Gastrocnemius medialis (tissue), 4 donors: ENCODE measurements at regions not wholly inside any gene's neighbourhood (a gene's known extent, or its start where the extent isn't known, plus 50 kb on each side); places are given as distances from the start of the nearest gene placed in this dataset.

Source experiments
- ATAC-seq, 2 donors: fragments of 150-250 bp; one replicate each; pipeline ENCODE4 v1.9.1; 2016
- DNase-seq, 2 donors: peaks; one replicate each; pipeline ENCODE4 v3.0.0-alpha.2; 2019
- H3K27ac ChIP-seq, 4 donors: fragments of 200-600 bp; sonication (generic); 1 replicate in 1 of 4; 2 replicates in 3 of 4; pipeline ENCODE4 v1.5.1; 2016 to 2018; ENCODE audit warnings: mild to moderate bottlenecking in 2 of 4, moderate library complexity in 1 of 4
- H3K27me3 ChIP-seq, 3 donors: fragments of 200-600 bp; sonication (generic) in 2 of 3; 1 replicate in 1 of 3; 2 replicates in 2 of 3; pipeline versions ENCODE4 v1.5.1 to v1.6.0; 2016 to 2019; ENCODE audit warnings: mild to moderate bottlenecking in 1 of 3, moderate library complexity in 1 of 3
- H3K36me3 ChIP-seq, 2 donors: fragments of 200-600 bp; sonication (generic) in 1 of 2; one replicate each; pipeline ENCODE4 v1.5.1; 2017 to 2018
- H3K4me1 ChIP-seq, 2 donors: fragments of 200-600 bp; sonication (generic) in 1 of 2; one replicate each; pipeline ENCODE4 v1.5.1; 2016 to 2017; ENCODE audit warnings: mild to moderate bottlenecking in 2 of 2
- H3K4me3 ChIP-seq, 4 donors: fragments of 200-600 bp; sonication (generic) in 3 of 4; 1 replicate in 1 of 4; 2 replicates in 3 of 4; pipeline ENCODE4 v1.5.1; 2016 to 2019; ENCODE audit warnings: mild to moderate bottlenecking in 2 of 4
- H3K9me3 ChIP-seq, 3 donors: fragments of 200-600 bp; sonication (generic) in 2 of 3; 1 replicate in 1 of 3; 2 replicates in 2 of 3; pipeline ENCODE4 v1.5.1; 2016 to 2019
- POLR2A ChIP-seq, 2 donors: fragments of 450-650 bp; IDR thresholded peaks; one replicate each; pipeline ENCODE4 v1.6.1; 2017; ENCODE audit warnings: antibody characterized with exemption in 2 of 2, mild to moderate bottlenecking in 2 of 2, moderate library complexity in 2 of 2
- in situ Hi-C, 4 donors: fragments of 200-750 bp; cut with MboI; loops; one replicate each; pipeline versions ENCODE4 v1.15.0 to v1.8.0; 2017; ENCODE audit warnings: low sequenced_read_pairs in 4 of 4
- intact Hi-C: fragments of 100-400 bp; cut with DNase I; formaldehyde crosslinking; loops from one replicate; pipeline ENCODE4 v1.15.1; 2023; ENCODE audit warnings: low total_unique reads
- TF ChIP-seq, protein P1 (sequence below), 5 experiments: fragments of 450-650 bp in 3 of 5; fragments of 200-600 bp in 2 of 5; sonication (generic) in 2 of 5; IDR thresholded peaks in 4 of 5; conservative IDR thresholded peaks in 1 of 5; 1 replicate in 4 of 5; 2 replicates in 1 of 5; pipeline ENCODE4 v1.5.1; 2016 to 2019; ENCODE audit warnings: antibody characterized with exemption in 5 of 5, mild to moderate bottlenecking in 3 of 5, moderate library complexity in 3 of 5

DNA sequence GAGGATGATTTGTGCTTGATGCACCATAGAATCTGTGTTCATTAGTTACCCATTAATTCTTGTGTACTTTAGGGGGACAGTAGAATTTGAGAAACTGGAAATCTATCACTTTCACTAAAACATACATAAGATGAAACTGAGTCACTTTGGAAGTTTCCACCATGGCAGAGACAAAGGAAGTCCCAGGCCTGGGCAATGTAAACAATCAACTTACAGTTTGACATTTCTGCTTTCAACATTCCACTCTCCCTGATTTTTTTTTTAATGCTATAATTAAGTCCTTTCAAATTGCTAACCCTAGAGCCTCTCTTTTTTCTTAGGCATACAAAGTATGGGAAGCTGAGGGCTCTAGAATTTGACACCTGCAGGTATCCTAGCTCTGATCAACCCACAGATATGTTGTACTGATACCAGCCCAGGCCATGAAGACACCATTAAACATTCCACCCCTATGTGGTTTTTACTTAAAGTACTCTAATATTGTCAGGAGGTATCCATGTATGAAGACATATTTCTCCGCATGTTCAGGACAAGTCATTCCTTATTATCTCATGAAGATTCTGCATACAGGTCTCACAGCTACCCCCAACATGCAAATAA, 88.5 kb upstream of the GLS start:
- TF ChIP-seq, protein P1, sequence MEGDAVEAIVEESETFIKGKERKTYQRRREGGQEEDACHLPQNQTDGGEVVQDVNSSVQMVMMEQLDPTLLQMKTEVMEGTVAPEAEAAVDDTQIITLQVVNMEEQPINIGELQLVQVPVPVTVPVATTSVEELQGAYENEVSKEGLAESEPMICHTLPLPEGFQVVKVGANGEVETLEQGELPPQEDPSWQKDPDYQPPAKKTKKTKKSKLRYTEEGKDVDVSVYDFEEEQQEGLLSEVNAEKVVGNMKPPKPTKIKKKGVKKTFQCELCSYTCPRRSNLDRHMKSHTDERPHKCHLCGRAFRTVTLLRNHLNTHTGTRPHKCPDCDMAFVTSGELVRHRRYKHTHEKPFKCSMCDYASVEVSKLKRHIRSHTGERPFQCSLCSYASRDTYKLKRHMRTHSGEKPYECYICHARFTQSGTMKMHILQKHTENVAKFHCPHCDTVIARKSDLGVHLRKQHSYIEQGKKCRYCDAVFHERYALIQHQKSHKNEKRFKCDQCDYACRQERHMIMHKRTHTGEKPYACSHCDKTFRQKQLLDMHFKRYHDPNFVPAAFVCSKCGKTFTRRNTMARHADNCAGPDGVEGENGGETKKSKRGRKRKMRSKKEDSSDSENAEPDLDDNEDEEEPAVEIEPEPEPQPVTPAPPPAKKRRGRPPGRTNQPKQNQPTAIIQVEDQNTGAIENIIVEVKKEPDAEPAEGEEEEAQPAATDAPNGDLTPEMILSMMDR (IDR thresholded peaks at IDR 0.05 in 4 of 5, conservative IDR thresholded peaks at IDR 0.05 in 1 of 5), result no peak
- Histone ChIP-seq H3K9me3 (no peaks in the 10 kb centered on the region), H3K36me3 (no peaks in the 10 kb centered on the region), H3K4me1 (no peaks in the 10 kb centered on the region), H3K27me3 (no peaks in the 10 kb centered on the region), H3K4me3 (no peak overlapping the region), H3K27ac (peak overlapping the region in 2 of 4 donors; percentile 3 to 7)
- in situ Hi-C loops (loop anchor here in 1 of 4 donors (25.0 kb wide), 1 partner anchor 720 kb away; no protein-coding TSS in a partner anchor), intact Hi-C loops (no loop called here)
- DNase-seq (no peak), ATAC-seq (no peak)

DNA sequence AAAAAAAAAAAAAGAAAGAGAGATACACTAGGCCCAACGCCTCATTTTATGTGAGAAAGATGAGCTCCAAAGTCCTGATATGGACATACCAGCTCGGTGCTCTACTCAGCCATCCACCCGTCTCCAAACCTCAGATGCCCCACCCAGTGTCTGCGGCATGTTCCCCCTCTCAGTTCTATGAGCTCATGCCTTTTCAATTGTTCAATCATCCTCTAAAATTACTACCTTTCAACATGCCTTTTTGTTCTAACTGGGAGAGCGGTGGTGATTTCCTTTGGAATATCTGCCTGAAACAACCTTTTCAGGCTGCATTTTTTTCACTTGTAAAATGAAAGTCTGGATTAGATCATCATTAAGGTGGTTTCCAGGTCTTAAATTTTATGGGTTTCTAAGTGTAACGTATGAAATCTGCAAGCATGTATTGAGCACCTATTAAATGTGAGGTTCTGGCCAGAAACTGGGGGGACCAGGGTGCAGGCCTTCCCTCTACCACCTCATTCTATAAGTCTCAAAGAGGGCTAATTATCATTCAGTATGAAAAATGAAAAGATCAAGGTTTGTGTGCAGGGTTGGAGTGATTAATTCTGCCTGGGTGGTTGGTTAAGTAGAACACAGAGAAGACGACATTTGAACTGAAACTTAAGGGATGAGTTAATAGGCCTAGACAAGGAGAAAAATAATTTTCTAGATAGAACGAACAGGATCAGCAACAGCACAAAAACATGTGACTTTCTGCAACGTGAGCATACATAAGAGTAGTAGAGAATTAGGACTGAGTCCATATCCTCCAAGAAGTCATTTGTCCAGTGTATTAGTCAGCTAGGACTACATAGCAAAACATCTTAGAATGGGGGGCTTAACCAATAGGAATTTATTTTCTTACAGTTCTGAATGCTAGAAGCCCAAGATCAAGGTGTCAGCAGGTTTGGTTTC, 87.4 kb upstream of the GLS start:
- ATAC-seq (no peak), DNase-seq (no peak)
- no peak overlapping the region for H3K4me3 ChIP-seq
- no peak overlapping the region for H3K27ac ChIP-seq
- no peaks in the 10 kb centered on the region for H3K4me1 ChIP-seq
- no peaks in the 10 kb centered on the region for H3K27me3 ChIP-seq
- no peaks in the 10 kb centered on the region for H3K36me3 ChIP-seq
- no peak for TF ChIP-seq POLR2A (IDR thresholded peaks at IDR 0.05)
- TF ChIP-seq, protein P1 (IDR thresholded peaks at IDR 0.05 in 4 of 5, conservative IDR thresholded peaks at IDR 0.05 in 1 of 5), result no peak
- intact Hi-C loops, result no loop called here
- H3K9me3 ChIP-seq, result no peaks in the 10 kb centered on the region
- in situ Hi-C loops, result loop anchor here in 1 of 4 donors (25.0 kb wide), 1 partner anchor 719 kb away; no protein-coding TSS in a partner anchor

DNA sequence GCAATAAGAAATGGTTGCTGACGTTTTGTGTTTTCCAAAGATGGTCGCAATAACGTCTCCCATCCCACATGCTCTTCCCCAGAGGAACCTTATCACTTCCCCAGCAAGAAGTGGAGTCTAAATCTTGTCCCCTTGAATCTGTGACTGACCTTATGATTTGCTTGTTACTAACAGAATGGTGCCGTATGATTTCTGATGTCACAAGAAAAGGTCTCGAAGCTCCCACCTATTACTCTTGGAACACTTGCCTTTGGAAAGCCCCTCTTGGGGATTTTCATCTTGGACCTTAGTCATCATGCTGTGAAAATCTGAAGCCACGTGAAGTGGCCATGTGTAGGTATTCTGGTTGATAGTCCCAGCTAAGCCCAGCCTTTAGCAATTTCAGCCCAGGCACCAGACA, 86.2 kb upstream of the GLS start:
- H3K27ac ChIP-seq, result no peak overlapping the region
- in situ Hi-C loops (loop anchor here in 1 of 4 donors (25.0 kb wide), 1 partner anchor 718 kb away; no protein-coding TSS in a partner anchor), intact Hi-C loops (no loop called here)
- ATAC-seq, result no peak
- no peaks in the 10 kb centered on the region for H3K36me3 ChIP-seq
- H3K27me3 ChIP-seq, result no peaks in the 10 kb centered on the region
- no peaks in the 10 kb centered on the region for H3K4me1 ChIP-seq
- no peak for TF ChIP-seq POLR2A (IDR thresholded peaks at IDR 0.05)
- TF ChIP-seq, protein P1 (IDR thresholded peaks at IDR 0.05 in 4 of 5, conservative IDR thresholded peaks at IDR 0.05 in 1 of 5), result no peak
- H3K9me3 ChIP-seq, result no peaks in the 10 kb centered on the region
- no peak overlapping the region for H3K4me3 ChIP-seq
- no peak for DNase-seq

DNA sequence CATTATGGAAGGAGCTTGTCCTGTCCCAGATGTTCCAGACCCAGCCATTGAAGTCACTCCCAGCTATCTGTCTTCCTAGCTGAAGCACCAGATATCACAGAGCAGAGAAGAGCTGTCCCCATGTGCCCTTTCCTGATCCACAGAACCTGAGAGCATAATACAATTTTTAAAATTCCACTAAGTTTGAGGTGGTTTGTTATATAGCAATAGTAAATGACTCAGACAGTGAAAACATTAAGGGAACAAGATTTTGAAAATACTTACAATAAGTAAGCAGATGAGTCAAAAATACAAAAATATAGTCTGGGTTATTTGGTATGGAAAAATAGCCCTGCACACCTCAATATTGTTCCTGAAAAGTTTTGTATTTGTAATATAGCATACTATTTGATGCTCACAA, 85.8 kb upstream of the GLS start:
- TF ChIP-seq, protein P1 (IDR thresholded peaks at IDR 0.05 in 4 of 5, conservative IDR thresholded peaks at IDR 0.05 in 1 of 5), result no peak
- no peak for TF ChIP-seq POLR2A (IDR thresholded peaks at IDR 0.05)
- Histone ChIP-seq H3K36me3 (no peaks in the 10 kb centered on the region), H3K9me3 (no peaks in the 10 kb centered on the region), H3K4me1 (no peaks in the 10 kb centered on the region), H3K27ac (no peak overlapping the region), H3K27me3 (no peaks in the 10 kb centered on the region), H3K4me3 (no peak overlapping the region)
- in situ Hi-C loops, result loop anchor here in 1 of 4 donors (25.0 kb wide), 1 partner anchor 718 kb away; no protein-coding TSS in a partner anchor
- DNase-seq (no peak), ATAC-seq (no peak)
- intact Hi-C loops, result no loop called here
